Activated naive CD4-positive, alpha-beta T cell treated with Interleukin-2 at 50 U/mL for 16 hours (primary cell): ENCODE measurements at regions not wholly inside any gene's neighbourhood (a gene's known extent, or its start where the extent isn't known, plus 50 kb on each side); places are given as distances from the start of the nearest gene placed in this dataset.

Experiments used
- DNase-seq: peaks from one replicate; pipeline ENCODE4 v3.0.0-alpha.2; 2020

DNA sequence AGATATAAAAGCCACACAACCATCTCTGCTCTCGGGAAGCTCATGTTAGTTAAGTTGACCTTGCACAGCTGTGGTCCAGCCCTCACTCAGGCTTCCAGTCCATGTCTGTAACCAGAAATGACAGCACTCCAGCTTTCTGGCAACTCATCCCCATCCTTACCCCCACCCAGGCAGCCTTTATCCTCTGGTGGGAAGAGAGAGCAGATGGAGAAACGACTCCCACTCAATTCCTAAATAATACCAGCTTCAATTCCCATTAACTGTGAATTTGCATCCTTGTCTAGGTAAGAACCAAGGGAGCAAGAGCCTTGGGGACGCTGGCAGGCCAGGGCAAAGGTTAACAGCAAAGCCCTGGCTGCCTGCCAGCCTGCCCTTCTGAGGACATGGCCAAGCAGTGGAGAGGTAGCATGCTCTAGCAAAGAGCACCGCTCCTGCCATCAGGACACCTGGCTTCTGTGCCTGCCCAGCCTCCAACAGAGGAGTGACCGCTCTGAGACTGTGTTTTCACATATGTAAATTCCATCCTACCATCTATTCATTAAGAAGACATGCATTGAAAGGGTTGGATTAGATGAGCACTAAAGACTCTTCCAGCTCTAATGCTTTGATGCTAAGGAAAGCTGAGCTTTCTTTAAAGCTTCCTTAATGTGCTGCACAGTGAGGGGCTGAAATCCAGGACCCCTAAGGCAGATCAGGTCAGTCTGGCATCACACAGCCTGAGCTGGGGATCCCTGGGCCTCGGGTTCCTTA lies 236.1 kb downstream of the GRIN2B start:
- no peak for DNase-seq

DNA sequence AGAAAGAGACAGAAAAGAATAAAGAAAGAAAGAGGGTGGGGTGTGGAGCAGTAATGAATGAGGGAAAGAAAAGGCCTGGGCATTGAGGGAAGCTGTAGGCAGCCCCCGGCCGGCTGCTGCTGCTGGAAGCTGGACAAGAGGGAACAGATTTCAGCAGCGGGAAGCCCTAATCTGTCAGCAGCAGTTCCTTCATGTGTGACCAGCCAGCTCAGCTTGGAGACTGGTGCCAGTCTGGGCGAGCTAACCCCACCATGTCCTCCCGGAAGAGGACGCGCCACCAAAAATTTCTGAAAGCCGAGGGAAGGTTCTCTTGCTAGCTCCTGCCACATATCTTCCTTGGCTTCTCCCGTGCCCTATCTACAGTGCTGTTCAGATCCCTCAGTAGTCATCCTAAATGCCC lies 236.8 kb downstream of the GRIN2B start:
- no peak for DNase-seq

DNA sequence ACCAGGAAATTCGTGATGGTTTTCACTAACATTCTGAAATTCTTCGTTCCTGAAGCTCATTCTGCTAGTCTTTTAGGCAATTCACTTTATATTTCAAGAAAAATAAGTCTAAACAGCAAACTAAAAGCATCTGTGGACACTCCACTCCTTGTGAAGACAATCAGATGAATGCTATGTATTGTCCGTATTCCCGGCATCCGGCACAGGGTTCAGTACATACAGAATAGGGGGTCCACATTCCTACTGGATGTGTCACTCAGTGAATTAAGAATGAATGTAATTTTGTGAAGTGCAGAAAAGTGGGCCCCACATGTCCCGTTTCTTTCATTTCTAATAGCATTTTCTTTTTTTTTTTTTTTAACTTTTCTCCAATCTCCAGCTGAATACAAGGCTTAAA lies 241.3 kb downstream of the GRIN2B start:
- no peak for DNase-seq

DNA sequence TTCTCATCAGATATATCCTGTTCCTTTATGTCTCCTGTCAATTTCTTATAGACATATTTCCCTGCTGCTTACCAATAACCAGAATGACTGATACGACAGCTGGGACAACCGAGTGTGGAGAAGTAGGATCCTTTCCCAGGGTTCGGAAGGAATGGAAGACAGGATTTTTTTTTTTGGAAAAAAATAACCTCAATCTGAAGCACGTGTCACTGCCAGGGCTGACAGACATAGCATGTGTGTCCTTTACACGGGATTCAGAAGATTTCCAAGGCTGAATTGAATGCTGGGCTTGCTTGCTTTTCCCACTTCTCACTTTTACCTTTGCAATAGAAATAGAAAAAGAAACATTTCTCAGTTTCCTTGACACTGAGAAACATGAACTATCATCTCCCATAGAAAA lies 245.7 kb downstream of the GRIN2B start:
- DNase-seq = no peak

DNA sequence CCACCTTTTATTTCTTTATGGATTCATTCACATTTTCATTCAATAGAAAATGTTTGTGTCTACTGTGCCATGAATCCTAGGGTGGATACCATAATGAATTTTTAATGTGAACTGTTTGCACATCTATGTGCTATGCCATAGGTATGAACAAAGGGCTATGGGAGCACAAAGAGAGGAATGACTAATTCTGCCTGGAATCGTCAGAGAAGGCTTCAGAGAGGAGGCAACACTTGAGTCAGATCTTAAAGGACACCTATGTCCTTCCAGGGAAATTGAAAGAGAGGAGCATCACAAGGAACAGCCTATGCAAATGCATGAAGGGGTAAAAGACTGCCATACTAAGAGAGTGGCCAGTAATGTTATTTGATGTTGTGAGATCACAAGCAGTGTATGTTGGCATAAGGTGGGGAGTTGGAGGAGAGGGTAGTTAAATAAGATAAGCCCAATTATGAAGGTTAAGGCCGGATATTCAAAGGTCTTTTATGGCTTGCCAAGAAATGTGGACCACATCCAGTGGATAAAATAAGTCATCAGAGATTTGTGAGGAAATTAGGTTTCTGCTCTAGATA lies 246.7 kb downstream of the GRIN2B start:
- no peak for DNase-seq

DNA sequence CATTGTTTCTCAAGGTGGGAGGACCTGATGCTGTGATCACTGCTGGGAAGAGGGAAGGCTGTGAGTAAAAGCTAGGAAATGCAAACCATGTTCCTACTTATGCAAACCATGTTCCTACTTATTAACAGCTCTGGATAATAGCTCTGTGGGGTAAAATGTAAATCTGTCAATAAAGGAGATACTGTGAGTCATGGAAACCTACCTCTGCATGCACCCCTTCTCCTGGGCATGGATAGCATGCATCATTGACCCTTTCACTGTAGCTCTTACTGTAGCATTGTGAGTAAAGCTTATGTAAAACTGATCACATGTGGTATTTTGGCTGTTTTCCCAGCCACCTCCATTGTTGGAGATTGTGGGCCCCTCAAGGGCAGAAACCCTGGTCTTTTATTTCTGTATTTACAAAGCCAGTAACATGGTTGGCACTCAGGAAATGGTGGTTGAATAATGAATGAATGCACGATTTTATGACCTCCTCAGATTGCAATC lies 253.7 kb downstream of the GRIN2B start:
- DNase-seq = no peak

DNA sequence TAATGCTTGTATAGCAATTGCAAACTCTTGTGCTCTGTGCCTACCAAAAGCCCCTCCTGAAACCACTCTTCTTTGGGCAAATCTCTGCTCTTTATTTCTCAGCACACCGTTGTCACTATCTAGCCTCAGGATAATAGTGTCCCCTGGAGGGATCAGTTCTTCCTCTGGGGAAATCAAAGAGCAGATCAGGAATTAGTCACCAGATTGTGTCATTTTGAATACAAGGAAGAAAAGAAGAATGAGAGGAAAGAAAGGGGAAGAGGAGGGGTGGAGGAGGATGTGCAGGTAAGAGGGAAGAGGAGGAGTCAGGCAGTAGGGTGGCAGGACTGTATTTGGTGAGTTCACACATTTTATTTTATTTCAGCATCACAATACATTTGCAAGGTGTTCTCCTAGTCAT lies 256.4 kb downstream of the GRIN2B start:
- no peak for DNase-seq

DNA sequence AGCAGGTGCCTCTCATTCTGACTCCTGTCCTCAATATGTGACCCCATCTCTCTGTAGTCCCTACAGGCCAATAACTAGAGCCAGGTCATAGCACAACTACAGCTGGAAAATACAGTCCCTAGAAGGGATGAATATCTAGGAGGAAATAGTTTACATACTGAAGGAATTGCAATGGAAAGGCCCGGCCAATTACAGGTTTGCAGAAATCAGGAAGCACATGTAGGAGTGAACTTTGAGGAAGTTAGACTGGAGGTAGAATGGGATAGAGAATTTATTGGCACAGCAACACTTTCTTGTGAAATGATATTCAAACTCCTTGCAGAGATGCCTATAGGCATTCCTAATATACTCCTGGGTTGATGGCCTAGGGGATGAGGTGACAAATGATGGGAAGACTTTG lies 257.3 kb downstream of the GRIN2B start:
- DNase-seq = no peak

DNA sequence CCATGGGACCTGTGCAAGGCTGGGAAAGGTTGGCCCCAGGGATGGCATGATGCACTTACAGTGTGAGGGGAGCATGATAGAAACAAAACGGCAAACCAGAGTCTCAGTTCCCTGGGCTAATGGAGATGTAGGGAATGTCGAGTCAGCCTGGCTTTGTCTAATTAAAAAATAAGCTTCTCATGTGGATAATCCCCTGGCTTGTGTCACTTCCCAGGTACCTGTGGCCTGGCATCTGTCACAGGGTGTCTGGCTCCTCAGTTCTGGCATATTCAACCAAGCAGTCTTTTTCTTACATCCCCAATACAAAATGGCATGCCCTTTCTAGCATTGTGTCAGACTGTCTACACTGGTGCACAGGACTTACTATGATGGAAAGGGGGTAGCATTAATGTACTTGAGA lies 261.4 kb downstream of the GRIN2B start:
- DNase-seq = no peak

DNA sequence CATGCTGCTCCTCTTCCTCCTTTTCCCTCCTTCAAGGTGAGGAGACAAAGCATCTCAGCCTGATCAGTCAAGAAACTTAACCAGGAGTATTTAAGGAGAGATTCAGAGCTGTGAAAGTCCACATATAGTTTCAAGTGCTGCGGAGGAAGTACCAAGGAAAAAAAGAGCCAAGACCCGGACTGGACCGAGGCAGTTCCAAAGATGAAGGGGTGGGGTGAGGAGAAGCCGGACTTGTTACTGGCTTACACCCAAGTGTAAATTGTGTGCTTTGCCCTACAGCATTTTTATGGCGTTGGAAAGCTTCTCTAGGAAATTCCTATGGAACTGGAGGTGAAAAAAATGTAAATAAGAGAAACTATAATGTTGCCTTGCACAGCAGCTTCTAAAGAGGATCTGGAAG lies 263.1 kb downstream of the GRIN2B start:
- DNase-seq = no peak

DNA sequence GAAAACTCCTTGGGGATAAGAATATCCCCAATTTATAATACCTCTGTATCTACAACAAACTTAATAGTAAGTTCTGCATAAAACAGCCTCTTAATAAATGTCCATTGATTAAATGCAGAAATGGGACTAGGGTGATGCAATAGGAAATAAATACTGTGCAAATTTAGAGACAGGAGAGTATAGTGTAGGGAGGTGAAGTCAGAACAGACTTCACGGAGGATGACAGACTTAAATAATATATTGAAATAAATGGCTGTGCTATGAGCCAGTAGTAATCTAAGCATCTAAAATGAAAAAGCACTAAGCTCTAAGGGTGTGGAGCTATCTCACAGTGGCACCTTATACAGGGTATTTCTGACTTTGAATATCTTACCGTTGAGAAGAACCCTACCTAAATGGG lies 265.3 kb downstream of the GRIN2B start:
- no peak for DNase-seq

DNA sequence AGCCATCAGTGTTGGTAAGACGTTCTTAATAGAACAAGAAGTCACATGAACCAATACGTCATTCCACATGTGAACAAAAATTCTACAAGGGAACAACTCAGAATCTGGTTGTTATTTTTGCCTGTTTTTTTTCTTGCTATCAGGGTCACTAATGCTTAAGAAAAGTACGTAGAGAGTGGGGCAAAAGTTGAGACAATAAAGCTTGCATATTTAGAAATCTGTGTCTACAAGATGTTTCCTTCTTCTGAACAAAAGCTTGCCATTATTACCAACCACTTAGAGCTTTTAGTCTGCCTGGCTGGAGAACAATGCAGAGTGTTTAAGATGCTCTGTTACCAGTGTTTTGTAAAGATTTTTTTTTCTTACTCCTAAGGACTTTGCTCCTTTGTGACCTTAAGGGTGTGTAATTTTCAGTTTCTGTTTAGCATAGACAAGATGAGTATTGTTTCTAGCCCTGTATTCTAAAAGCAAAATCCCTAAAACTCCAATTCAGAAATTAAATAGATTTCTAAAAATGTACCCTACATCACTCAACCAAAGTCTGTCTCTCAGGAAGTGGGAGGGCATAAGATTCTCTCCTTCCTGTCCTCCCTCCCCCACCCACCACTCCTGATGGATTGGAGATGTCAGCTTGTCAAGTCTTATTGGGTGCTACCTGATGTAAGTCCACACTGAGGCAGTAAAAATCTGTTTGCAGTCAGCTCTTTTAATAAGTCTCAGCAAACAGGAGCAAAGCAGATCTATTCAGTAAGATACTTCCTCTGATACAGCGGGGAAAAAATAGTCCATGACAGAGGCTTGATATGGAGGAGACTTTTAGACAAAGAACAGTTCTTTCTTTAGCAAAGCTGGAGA lies 267.6 kb downstream of the GRIN2B start:
- no peak for DNase-seq

DNA sequence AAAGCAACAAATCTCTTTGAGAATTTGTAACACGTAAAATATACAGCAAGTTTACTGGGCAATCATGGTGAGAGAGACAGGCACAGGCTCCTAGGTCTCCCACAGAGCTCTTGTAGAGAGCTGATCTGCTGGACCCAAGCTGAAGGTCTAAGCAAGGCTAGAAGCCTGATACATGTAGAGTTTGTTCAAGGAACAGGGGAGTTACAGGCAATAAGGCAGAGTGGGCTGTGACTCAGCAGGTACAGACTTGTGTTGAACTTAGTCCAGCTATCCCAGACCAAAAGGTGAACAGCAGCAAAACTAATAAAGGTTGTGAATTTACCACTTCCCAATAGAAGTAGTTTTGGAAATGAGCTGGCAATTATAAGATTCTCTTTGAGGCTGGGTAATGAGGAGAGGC lies 273.6 kb downstream of the GRIN2B start:
- no peak for DNase-seq

DNA sequence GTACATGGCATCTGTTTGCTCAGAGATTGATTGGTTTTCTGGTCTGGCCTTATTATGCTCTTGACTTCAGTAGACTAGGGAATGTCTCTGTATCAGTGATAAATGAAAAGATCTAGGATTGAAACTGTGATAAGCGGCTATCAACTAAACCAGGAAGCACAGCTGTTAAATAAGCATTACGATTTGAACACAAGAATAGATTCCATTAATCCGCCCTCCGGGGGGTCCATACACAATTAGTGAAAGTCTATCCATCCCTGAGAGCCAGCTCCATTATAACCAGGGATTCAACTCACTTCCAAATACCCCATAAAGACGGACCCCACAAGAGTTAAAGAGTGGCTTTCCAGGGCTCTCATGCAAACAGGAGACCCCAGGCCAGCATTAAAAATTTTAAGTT lies 279.0 kb downstream of the GRIN2B start:
- no peak for DNase-seq

DNA sequence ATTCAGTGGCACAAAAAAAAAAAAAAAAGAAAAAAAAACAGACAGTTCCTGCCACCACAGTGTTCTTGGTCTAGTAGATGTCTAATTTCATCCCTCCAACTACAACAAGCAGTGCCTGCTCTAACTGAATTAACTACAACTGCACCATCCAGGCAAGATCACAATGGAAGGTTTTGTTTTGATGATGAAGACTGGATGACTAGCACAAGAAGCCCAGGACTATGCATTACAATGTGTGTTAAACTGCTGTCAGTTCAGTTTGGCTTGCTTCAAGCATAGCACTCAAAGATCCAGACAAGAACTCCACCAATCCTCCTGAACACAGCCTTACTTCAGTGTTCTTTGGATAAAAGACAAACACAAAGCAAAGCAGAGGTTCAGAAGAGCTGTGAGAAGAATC lies 279.9 kb downstream of the GRIN2B start:
- DNase-seq = no peak

DNA sequence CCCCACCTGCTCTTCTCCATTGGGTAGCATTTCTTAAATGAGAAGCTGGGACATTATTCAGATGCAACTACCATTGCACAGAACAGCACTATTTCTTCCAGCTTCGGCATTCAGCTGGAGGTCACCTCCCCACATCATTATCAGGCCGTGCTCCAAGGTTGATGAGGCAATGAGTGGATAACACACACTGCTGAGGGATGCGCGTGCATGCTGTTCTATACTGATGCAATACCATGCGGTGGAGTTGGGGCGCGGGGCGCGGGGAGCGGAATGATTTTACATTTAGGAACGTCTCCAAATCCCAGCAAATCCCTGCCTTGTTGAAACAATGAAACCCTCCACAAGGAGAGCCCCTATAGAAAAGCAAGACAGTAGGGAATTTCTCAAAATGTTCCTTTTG lies 283.4 kb downstream of the GRIN2B start:
- no peak for DNase-seq

DNA sequence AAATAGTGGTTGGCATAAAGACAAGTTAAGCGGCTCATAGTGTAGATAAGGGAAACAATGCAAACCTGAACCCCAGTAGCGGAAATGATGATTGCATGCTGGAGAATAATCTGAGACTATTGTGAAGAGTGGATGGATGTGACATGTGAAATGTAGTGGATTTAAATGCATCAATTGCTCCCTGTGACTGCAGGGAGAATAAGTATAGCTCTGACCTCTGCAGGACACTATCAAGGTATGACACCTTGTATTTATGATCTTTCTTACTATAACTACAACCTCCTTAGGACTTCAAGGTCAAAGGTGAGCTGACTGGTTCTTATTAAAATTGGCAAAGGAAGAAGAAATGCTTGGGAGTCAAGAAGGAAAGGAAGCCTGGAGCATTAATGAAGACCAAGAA lies 285.6 kb downstream of the GRIN2B start:
- no peak for DNase-seq

DNA sequence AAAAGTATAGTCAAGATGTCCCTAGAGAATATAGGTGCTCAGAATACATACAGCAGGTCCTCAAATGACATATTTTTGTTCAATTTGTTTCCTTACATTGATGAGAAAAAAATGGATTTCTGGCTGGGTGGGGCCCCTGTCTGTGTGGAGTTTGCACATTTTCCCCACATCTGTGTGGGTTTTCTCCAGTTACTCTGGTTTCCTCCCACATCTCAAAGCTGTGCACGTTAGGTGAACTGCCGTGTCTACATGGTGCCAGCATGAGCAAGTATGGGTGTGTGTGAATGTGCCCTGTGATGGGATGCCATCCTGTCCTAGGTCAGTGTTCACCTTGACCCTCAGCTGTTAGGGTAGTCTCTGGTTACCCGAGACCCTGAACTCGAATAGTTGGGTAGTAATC lies 289.1 kb downstream of the GRIN2B start:
- DNase-seq = no peak

DNA sequence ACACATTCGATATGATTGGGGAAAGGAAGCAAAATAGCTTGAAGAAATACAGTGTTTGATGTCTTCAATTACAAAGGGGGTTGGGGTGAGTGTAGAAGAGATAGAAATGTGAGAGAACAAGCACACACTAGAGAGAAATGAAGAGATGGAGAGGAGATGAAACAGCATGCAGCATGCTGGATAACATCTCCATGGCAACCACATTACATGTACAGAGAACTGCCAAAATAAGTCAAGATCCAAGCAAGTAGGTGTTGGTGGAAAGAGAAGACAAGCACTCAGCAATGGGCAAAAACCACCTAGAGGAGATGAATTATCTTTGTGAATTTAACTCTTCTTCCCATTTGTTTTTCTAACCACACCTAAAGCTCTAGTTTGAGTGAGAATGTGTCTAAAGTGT lies 289.8 kb downstream of the GRIN2B start:
- no peak for DNase-seq

DNA sequence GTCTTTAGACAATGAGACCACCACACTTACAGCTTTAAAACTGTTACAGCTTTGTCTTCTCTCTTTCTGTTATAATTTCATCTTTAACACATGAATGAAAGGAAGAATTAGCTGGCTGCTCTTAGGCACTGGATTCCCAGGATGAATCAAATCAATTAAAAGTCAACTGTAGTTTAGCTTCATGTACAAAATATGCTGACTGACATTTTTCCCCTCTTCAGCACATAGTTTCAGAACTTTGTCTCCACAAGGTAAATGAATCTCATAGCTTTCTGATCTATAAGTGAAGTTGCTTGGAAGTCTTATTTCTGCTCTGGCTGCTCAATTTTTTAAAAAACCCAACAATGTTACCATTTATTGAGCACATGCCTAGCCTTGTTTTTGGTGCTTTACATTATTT lies 293.8 kb downstream of the GRIN2B start:
- DNase-seq = no peak

DNA sequence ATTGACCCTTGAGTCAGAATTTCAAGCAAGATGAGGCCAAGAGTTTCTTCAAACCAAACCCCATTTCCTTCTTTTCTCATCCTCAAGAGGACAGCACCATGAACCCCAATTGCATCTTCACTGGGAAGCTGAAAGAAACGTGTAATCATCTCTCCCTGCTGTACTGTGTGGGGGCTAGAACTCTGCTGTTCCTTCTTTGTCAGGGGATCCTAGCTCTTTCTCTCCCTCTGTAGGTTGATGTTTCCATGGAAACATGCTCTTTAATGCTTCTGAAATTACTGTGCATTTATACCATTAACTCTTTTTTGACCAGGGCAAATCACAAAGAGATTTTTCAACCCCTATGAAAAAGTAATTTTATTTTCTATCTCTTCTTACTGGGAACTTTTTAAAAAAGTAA lies 295.1 kb downstream of the GRIN2B start:
- no peak for DNase-seq

DNA sequence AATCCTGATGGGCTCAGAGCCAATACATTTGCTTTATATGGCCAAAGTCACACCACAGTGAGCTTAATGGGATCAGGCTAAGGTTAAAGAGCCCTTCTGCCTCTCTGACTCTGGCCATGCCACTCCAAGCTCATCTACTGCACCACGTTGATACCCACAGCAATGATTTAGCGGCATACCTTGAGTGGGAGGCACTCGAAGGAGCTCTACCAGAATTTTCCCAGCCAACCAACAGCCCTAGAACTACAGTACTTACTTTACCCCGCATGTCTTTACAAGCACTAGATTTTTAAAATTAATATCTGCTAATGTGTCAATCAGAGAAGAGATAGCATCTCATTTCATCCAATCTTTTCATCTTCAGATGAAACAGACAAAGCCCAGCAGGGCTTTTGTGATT lies 300.5 kb downstream of the GRIN2B start:
- no peak for DNase-seq

DNA sequence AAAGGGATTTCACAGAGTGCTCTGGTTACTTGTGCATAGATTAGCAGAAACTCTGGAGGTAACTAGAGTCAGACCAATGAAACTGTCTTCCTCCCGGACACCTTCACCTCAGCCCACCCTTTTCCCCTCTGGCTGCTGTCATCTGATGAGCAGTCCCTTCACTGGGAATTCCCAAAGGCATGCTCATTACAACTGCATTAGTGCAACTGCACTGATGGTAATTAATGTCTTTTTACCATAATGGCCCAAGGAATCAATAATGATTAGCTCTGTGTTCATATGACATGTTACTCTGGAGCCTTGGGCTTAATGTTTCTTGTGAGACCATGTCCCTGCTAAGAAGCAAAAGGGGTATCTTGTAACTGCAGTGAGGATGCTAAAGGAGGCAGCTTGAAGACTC lies 304.5 kb downstream of the GRIN2B start:
- DNase-seq = no peak

DNA sequence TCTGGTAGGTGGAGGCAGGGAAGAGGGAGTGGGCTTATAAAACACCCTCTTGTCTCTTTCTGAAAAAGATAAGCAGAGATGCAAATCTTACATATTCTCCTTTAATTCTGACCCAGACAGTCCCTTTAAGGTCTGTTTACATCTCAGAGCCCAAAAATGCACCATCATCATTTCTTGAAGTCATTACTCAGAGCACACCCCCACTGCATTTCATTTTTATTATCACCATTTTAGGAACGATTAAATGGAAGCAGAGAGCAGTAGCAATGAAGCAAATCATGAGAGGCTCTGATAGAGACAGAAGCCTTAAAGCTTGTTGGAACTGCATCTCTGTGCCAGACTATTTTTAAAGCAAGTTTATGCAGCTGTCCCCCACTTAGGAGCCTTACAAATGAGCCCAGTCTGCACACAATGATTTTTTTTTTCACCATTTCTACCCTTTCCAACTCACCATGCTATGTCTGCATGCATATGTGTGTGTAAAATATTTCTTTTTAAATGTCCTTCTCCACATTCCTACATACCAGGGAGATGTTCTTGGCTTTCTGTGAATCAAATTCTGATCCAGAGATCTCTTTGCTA lies 311.0 kb downstream of the GRIN2B start:
- no peak for DNase-seq
